Activated B cell treated with CpG ODN at 0.5 μM for 24 hours (primary cell): ENCODE measurements at regions not wholly inside any gene's neighbourhood (a gene's known extent, or its start where the extent isn't known, plus 50 kb on each side); places are given as distances from the start of the nearest gene placed in this dataset.

Source experiments
- ATAC-seq: fragments of 200-7000 bp; cut with Tn5 transposase; one replicate; pipeline ENCODE4 v1.10.0; 2021; ENCODE audit warnings: low read depth, mild to moderate bottlenecking, moderate library complexity
- CTCF ChIA-PET: fragments of 350-600 bp; sonication (Branson Sonifier 250); formaldehyde crosslinking; loops from one replicate; lab custom pipeline; 2021; ENCODE audit warnings: antibody characterized with exemption; lab: Charles Lee
- POLR2A ChIA-PET: fragments of 350-600 bp; sonication (Branson Sonifier 250); formaldehyde crosslinking; loops from one replicate; lab custom pipeline; 2021; ENCODE audit warnings: antibody characterized with exemption; lab: Charles Lee
- DNase-seq: peaks from one replicate; pipeline ENCODE4 v3.0.0; 2022
- H3K27ac Mint-ChIP-seq: one replicate; pipeline ENCODE4 v1.8.0; 2020; ENCODE audit warnings: mixed read lengths
- H3K27me3 Mint-ChIP-seq: one replicate; pipeline ENCODE4 v1.8.0; 2021; ENCODE audit warnings: mixed read lengths
- H3K36me3 Mint-ChIP-seq: one replicate; pipeline ENCODE4 v1.8.0; 2021; ENCODE audit warnings: low read depth, mixed read lengths
- H3K4me1 Mint-ChIP-seq: one replicate; pipeline ENCODE4 v1.8.0; 2021; ENCODE audit warnings: mixed read lengths
- H3K4me3 Mint-ChIP-seq: one replicate; pipeline ENCODE4 v1.8.0; 2020; ENCODE audit warnings: mild to moderate bottlenecking, mixed read lengths
- H3K9me3 Mint-ChIP-seq: one replicate; pipeline ENCODE4 v1.8.0; 2020; ENCODE audit warnings: mixed read lengths
- intact Hi-C: fragments of 100-400 bp; cut with micrococcal nuclease; formaldehyde crosslinking; loops from one replicate; pipeline ENCODE4 v1.15.1; 2024
- TF ChIP-seq, protein P1 (sequence below): fragments of 200-600 bp; IDR thresholded peaks from one replicate; pipeline ENCODE4 v1.8.0; 2022; ENCODE audit warnings: antibody characterized with exemption, mild to moderate bottlenecking

DNA sequence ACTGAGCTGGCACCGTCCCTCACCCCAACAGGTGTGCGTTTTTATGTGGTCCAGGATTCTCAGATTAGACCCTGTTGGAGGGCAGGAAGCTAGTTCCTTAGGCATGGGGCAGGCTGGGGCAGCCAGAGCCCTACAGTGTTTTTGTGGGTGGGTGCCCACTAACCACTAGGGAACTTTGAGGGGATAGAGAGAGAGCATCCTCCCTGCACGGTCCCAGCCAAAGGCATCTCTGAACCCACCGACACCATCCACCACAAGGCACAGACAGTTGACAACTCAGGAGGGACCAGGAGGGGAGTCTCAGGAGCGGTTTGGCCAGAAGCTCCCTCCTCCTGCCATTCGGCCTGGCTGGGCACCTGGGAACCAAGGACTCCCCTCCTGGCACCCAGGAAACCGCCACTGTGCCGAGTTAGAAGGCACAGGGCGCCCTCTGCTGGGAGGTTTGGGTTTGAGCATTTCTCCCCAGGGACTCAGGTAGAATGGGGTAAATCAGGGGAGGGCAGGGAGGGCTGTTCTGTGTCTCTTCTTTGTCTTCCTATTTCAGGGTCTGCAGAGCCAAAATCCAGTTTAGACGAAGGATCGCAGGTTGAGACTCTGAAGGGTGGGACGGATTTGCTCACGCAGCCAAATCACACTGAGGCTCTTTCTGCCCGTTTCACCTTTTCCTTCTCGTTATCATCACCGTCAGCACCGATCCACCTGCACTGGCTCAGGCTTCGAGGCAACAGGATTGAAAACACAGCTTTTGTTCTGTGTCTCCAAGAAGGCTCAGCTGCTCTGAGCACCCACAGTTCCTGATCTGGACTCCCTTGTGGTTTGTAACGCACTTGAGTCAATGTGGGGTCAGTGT lies 84.8 kb upstream of the COL13A1 start:
- TF ChIP-seq, protein P1, sequence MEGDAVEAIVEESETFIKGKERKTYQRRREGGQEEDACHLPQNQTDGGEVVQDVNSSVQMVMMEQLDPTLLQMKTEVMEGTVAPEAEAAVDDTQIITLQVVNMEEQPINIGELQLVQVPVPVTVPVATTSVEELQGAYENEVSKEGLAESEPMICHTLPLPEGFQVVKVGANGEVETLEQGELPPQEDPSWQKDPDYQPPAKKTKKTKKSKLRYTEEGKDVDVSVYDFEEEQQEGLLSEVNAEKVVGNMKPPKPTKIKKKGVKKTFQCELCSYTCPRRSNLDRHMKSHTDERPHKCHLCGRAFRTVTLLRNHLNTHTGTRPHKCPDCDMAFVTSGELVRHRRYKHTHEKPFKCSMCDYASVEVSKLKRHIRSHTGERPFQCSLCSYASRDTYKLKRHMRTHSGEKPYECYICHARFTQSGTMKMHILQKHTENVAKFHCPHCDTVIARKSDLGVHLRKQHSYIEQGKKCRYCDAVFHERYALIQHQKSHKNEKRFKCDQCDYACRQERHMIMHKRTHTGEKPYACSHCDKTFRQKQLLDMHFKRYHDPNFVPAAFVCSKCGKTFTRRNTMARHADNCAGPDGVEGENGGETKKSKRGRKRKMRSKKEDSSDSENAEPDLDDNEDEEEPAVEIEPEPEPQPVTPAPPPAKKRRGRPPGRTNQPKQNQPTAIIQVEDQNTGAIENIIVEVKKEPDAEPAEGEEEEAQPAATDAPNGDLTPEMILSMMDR, result no peak
- intact Hi-C loops, result loop anchor here (2.0 kb wide), 1 partner anchor 202 kb away; no protein-coding TSS in a partner anchor
- Mint-ChIP-seq H3K27ac (no peak overlapping the region), H3K27me3 (peaks cover 5% of the 10 kb centered on the region), H3K36me3 (no peaks in the 10 kb centered on the region), H3K4me3 (no peak overlapping the region), H3K4me1 (no peaks in the 10 kb centered on the region), H3K9me3 (no peaks in the 10 kb centered on the region)
- DNase-seq, result no peak
- ATAC-seq, result no peak
- CTCF ChIA-PET, result no interaction called here
- POLR2A ChIA-PET, result no interaction called here

DNA sequence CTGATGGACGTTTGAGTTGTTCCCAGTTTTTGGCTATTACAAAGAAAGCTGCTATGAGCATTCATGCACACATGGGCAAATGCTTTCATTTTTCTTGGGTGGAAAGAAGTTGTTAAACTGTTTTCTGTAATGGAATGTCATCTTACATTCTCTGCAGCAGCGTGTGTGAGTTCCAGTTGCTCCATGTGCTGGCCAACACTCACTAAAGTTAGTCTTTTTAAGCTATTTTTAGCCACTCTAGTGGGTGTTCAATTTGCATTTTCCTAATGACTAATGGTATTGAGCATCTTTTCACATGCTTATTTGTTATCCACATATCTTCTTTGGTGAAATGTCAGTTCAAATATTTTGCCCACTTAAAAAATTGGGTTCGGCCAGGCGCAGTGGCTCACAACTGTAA lies 82.8 kb upstream of the COL13A1 start:
- Mint-ChIP-seq H3K4me1 (no peaks in the 10 kb centered on the region), H3K27me3 (peaks cover 3% of the 10 kb centered on the region), H3K9me3 (no peaks in the 10 kb centered on the region), H3K36me3 (no peaks in the 10 kb centered on the region), H3K27ac (no peak overlapping the region), H3K4me3 (no peak overlapping the region)
- DNase-seq (no peak), ATAC-seq (no peak)
- TF ChIP-seq, protein P1, result no peak
- intact Hi-C loops, result no loop called here
- POLR2A ChIA-PET, result no interaction called here
- CTCF ChIA-PET, result no interaction called here

DNA sequence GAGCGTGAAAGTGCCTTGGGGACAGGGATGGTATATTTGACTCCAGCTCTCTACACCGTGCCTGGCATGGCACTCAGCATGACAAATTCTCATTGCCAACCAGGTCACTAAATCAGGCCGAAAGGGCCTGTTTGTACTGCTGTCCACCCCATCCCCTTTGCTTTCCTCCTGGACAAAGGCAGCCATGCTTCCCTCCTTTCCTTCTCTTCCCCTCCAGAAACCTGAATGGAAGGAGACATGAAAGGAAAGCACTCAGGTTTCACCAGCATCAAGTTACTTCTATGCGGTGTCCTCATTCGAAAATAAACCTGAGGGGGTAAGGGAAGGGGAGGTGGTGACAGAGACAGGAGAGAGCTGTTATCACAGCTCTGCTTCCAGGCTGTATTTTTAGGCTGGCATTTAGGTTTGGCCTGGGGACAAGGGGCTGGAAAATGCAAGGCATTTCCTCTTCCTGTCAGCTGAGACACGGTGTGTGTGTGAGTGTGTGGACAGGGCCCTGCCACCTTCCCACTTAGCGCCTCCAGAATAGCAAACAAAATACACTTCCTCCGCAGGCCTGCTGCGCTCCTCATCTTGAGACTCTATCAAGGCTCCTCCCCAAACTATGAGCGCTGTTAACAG lies 79.9 kb upstream of the COL13A1 start:
- Mint-ChIP-seq H3K27me3 (no peaks in the 10 kb centered on the region), H3K4me3 (no peak overlapping the region), H3K9me3 (no peaks in the 10 kb centered on the region), H3K27ac (no peak overlapping the region), H3K4me1 (no peaks in the 10 kb centered on the region), H3K36me3 (no peaks in the 10 kb centered on the region)
- ChIA-PET POLR2A (no interaction called here), CTCF (no interaction called here)
- no peak for ATAC-seq
- no peak for DNase-seq
- TF ChIP-seq, protein P1, result no peak
- intact Hi-C loops, result no loop called here

DNA sequence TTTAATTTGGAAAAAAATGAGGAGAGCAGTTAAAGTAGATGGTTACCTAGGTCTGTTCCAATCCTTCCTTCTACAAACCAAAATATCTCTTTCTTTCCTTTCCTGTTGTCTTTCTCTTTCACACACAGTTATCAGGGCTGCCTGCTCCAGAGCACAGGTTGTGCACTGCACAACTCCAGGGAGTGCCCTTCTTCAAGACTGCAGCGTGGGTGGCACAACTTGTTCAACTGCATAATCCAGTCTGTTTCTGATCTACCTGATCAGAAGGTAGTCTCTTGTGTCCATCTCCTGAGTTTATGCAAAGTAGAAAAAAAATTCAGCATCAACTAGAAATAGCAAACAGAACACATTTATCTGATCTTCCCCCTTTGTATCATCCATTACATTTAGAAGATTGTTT lies 78.1 kb upstream of the COL13A1 start:
- ATAC-seq (no peak), DNase-seq (no peak)
- TF ChIP-seq, protein P1, result no peak
- no peaks in the 10 kb centered on the region for H3K9me3 Mint-ChIP-seq
- H3K4me1 Mint-ChIP-seq, result no peaks in the 10 kb centered on the region
- H3K36me3 Mint-ChIP-seq, result no peaks in the 10 kb centered on the region
- no peaks in the 10 kb centered on the region for H3K27me3 Mint-ChIP-seq
- POLR2A ChIA-PET, result no interaction called here
- H3K27ac Mint-ChIP-seq, result no peak overlapping the region
- H3K4me3 Mint-ChIP-seq, result no peak overlapping the region
- intact Hi-C loops, result no loop called here
- CTCF ChIA-PET, result no interaction called here

DNA sequence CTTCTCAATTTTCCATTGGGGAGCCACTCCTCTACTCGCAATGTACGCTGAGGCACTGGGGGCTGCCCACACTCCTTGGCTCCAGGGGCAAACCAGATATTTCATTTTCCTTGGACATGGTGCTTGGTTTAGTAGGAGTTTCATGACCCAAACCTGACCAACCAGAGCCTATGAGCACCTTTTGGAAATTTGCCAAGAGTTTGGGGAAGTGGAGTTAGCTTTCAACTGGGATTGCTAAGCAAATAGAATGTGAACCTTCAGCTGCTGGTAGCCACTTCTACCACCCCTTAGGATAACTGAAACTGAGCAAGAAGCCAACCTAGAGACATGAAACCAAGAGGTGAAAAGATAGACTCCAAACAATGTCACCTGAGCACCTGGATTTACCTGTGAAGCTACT lies 74.9 kb upstream of the COL13A1 start:
- Mint-ChIP-seq H3K9me3 (no peaks in the 10 kb centered on the region), H3K27ac (no peak overlapping the region), H3K27me3 (no peaks in the 10 kb centered on the region), H3K36me3 (no peaks in the 10 kb centered on the region), H3K4me3 (no peak overlapping the region), H3K4me1 (no peaks in the 10 kb centered on the region)
- intact Hi-C loops, result no loop called here
- ChIA-PET CTCF (no interaction called here), POLR2A (no interaction called here)
- TF ChIP-seq, protein P1, result no peak
- DNase-seq (no peak), ATAC-seq (no peak)
